ENCODE measurements at regions not wholly inside any gene's neighbourhood (a gene's known extent, or its start where the extent isn't known, plus 50 kb on each side); places are given as distances from the start of the nearest gene placed in this dataset.

GRCh38 chr6:98339506-98339905, 494.9 kb upstream of the POU3F2 start:
- Histone ChIP-seq H3K4me3 (ENCODE audit: low read length in 2 of 2) (no peak overlapping the region), H3K4me1 (ENCODE audit: insufficient read depth, low read length) (no peaks in the 10 kb centered on the region), H3K9me3 (ENCODE audit: control insufficient read depth in 1 of 2, low read length in 2 of 2) (no peaks in the 10 kb centered on the region), H3K27ac (ENCODE audit: low read depth, low read length) (no peak overlapping the region), H3K36me3 (ENCODE audit: insufficient read depth, low read length) (no peaks in the 10 kb centered on the region), H3K27me3 (ENCODE audit: insufficient read depth, low read length) (no peaks in the 10 kb centered on the region)
- no peak for DNase-seq
- H3K9me3 Mint-ChIP-seq: no peaks in the 10 kb centered on the region
- H3K36me3 Mint-ChIP-seq: no peaks in the 10 kb centered on the region
- no peak overlapping the region for H3K27ac Mint-ChIP-seq
- ChIA-PET CTCF (ENCODE audit: partially characterized antibody) (no interaction called here), POLR2A (ENCODE audit: partially characterized antibody) (no interaction called here)
- H3K27me3 Mint-ChIP-seq: no peaks in the 10 kb centered on the region
- H3K4me1 Mint-ChIP-seq: no peaks in the 10 kb centered on the region
- H3K4me3 Mint-ChIP-seq: no peak overlapping the region
- intact Hi-C loops (cut with micrococcal nuclease): no loop called here

GRCh38 chr6:98343004-98343403, 491.4 kb upstream of the POU3F2 start:
- Histone ChIP-seq H3K9me3 (ENCODE audit: control insufficient read depth in 1 of 2, low read length in 2 of 2) (no peaks in the 10 kb centered on the region), H3K27me3 (ENCODE audit: insufficient read depth, low read length) (no peaks in the 10 kb centered on the region), H3K4me1 (ENCODE audit: insufficient read depth, low read length) (no peaks in the 10 kb centered on the region), H3K27ac (ENCODE audit: low read depth, low read length) (no peak overlapping the region), H3K36me3 (ENCODE audit: insufficient read depth, low read length) (no peaks in the 10 kb centered on the region), H3K4me3 (ENCODE audit: low read length in 2 of 2) (no peak overlapping the region)
- Mint-ChIP-seq H3K4me1 (no peaks in the 10 kb centered on the region), H3K4me3 (no peak overlapping the region), H3K27me3 (no peaks in the 10 kb centered on the region), H3K27ac (no peak overlapping the region), H3K36me3 (no peaks in the 10 kb centered on the region), H3K9me3 (no peaks in the 10 kb centered on the region)
- DNase-seq: no peak
- CTCF ChIA-PET (ENCODE audit: partially characterized antibody): no interaction called here
- intact Hi-C loops (cut with micrococcal nuclease): no loop called here
- POLR2A ChIA-PET (ENCODE audit: partially characterized antibody): no interaction called here

- Histone ChIP-seq H3K27ac (ENCODE audit: low read depth, low read length) (no peak overlapping the region), H3K4me3 (ENCODE audit: low read length in 2 of 2) (no peak overlapping the region), H3K9me3 (ENCODE audit: control insufficient read depth in 1 of 2, low read length in 2 of 2) (no peaks in the 10 kb centered on the region), H3K27me3 (ENCODE audit: insufficient read depth, low read length) (no peaks in the 10 kb centered on the region), H3K4me1 (ENCODE audit: insufficient read depth, low read length) (no peaks in the 10 kb centered on the region), H3K36me3 (ENCODE audit: insufficient read depth, low read length) (no peaks in the 10 kb centered on the region)
- H3K36me3 Mint-ChIP-seq: no peaks in the 10 kb centered on the region
- ChIA-PET POLR2A (ENCODE audit: partially characterized antibody) (no interaction called here), CTCF (ENCODE audit: partially characterized antibody) (no interaction called here)
- H3K27ac Mint-ChIP-seq: no peak overlapping the region
- no peak overlapping the region for H3K4me3 Mint-ChIP-seq
- intact Hi-C loops (cut with micrococcal nuclease): no loop called here
- no peak for DNase-seq
- H3K4me1 Mint-ChIP-seq: no peaks in the 10 kb centered on the region
- H3K27me3 Mint-ChIP-seq: no peaks in the 10 kb centered on the region
- H3K9me3 Mint-ChIP-seq: no peaks in the 10 kb centered on the region
These were observed 490.6 kb upstream of the POU3F2 start for GRCh38 chr6:98343797-98344196.

GRCh38 chr6:98352348-98352747, 482.0 kb upstream of the POU3F2 start:
- Mint-ChIP-seq H3K4me3 (no peak overlapping the region), H3K27ac (no peak overlapping the region), H3K4me1 (no peaks in the 10 kb centered on the region), H3K36me3 (no peaks in the 10 kb centered on the region), H3K27me3 (no peaks in the 10 kb centered on the region), H3K9me3 (peaks cover 0 to 7% (median 0%) of the 10 kb centered on the region in 8 donors)
- Histone ChIP-seq H3K36me3 (ENCODE audit: insufficient read depth, low read length) (no peaks in the 10 kb centered on the region), H3K27ac (ENCODE audit: low read depth, low read length) (no peak overlapping the region), H3K27me3 (ENCODE audit: insufficient read depth, low read length) (no peaks in the 10 kb centered on the region), H3K9me3 (ENCODE audit: control insufficient read depth in 1 of 2, low read length in 2 of 2) (no peaks in the 10 kb centered on the region), H3K4me1 (ENCODE audit: insufficient read depth, low read length) (no peaks in the 10 kb centered on the region), H3K4me3 (ENCODE audit: low read length in 2 of 2) (no peak overlapping the region)
- CTCF ChIA-PET (ENCODE audit: partially characterized antibody): no interaction called here
- intact Hi-C loops (cut with micrococcal nuclease): no loop called here
- POLR2A ChIA-PET (ENCODE audit: partially characterized antibody): no interaction called here
- no peak for DNase-seq

GRCh38 chr6:98358173-98358572, 476.2 kb upstream of the POU3F2 start:
- Histone ChIP-seq H3K9me3 (ENCODE audit: control insufficient read depth in 1 of 2, low read length in 2 of 2) (no peaks in the 10 kb centered on the region), H3K27me3 (ENCODE audit: insufficient read depth, low read length) (no peaks in the 10 kb centered on the region), H3K4me1 (ENCODE audit: insufficient read depth, low read length) (no peaks in the 10 kb centered on the region), H3K27ac (ENCODE audit: low read depth, low read length) (no peak overlapping the region), H3K36me3 (ENCODE audit: insufficient read depth, low read length) (no peaks in the 10 kb centered on the region), H3K4me3 (ENCODE audit: low read length in 2 of 2) (no peak overlapping the region)
- intact Hi-C loops (cut with micrococcal nuclease): no loop called here
- ChIA-PET POLR2A (ENCODE audit: partially characterized antibody) (no interaction called here), CTCF (ENCODE audit: partially characterized antibody) (no interaction called here)
- H3K27me3 Mint-ChIP-seq: peaks cover 0 to 1% of the 10 kb centered on the region in 2 donors
- peaks cover 0 to 2% (median 0%) of the 10 kb centered on the region in 8 donors for H3K9me3 Mint-ChIP-seq
- no peaks in the 10 kb centered on the region for H3K4me1 Mint-ChIP-seq
- H3K36me3 Mint-ChIP-seq: no peaks in the 10 kb centered on the region
- H3K4me3 Mint-ChIP-seq: no peak overlapping the region
- DNase-seq: no peak
- no peak overlapping the region for H3K27ac Mint-ChIP-seq

- ChIA-PET POLR2A (ENCODE audit: partially characterized antibody) (no interaction called here), CTCF (ENCODE audit: partially characterized antibody) (no interaction called here)
- no peaks in the 10 kb centered on the region for H3K4me1 ChIP-seq (ENCODE audit: insufficient read depth, low read length)
- H3K9me3 ChIP-seq (ENCODE audit: control insufficient read depth in 1 of 2, low read length in 2 of 2): no peaks in the 10 kb centered on the region
- no peaks in the 10 kb centered on the region for H3K36me3 ChIP-seq (ENCODE audit: insufficient read depth, low read length)
- H3K27me3 ChIP-seq (ENCODE audit: insufficient read depth, low read length): no peaks in the 10 kb centered on the region
- Mint-ChIP-seq H3K9me3 (peaks cover 0 to 4% (median 0%) of the 10 kb centered on the region in 8 donors), H3K4me3 (no peak overlapping the region), H3K27me3 (peaks cover 0 to 1% of the 10 kb centered on the region in 2 donors), H3K36me3 (no peaks in the 10 kb centered on the region), H3K27ac (no peak overlapping the region), H3K4me1 (no peaks in the 10 kb centered on the region)
- no peak for DNase-seq
- intact Hi-C loops (cut with micrococcal nuclease): no loop called here
- no peak overlapping the region for H3K4me3 ChIP-seq (ENCODE audit: low read length in 2 of 2)
- H3K27ac ChIP-seq (ENCODE audit: low read depth, low read length): no peak overlapping the region
These were observed 468.0 kb upstream of the POU3F2 start for GRCh38 chr6:98366371-98366770.

- no peaks in the 10 kb centered on the region for H3K4me1 Mint-ChIP-seq
- no peaks in the 10 kb centered on the region for H3K9me3 ChIP-seq (ENCODE audit: control insufficient read depth in 1 of 2, low read length in 2 of 2)
- no peak overlapping the region for H3K27ac ChIP-seq (ENCODE audit: low read depth, low read length)
- no peak overlapping the region for H3K4me3 Mint-ChIP-seq
- no peaks in the 10 kb centered on the region for H3K4me1 ChIP-seq (ENCODE audit: insufficient read depth, low read length)
- intact Hi-C loops (cut with micrococcal nuclease): no loop called here
- no peaks in the 10 kb centered on the region for H3K27me3 Mint-ChIP-seq
- no peaks in the 10 kb centered on the region for H3K36me3 ChIP-seq (ENCODE audit: insufficient read depth, low read length)
- no peaks in the 10 kb centered on the region for H3K27me3 ChIP-seq (ENCODE audit: insufficient read depth, low read length)
- POLR2A ChIA-PET (ENCODE audit: partially characterized antibody): no interaction called here
- H3K4me3 ChIP-seq (ENCODE audit: low read length in 2 of 2): no peak overlapping the region
- H3K27ac Mint-ChIP-seq: no peak overlapping the region
- CTCF ChIA-PET (ENCODE audit: partially characterized antibody): no interaction called here
- H3K36me3 Mint-ChIP-seq: no peaks in the 10 kb centered on the region
- peaks cover 0 to 13% (median 0%) of the 10 kb centered on the region in 8 donors for H3K9me3 Mint-ChIP-seq
- DNase-seq: no peak
These were observed 453.8 kb upstream of the POU3F2 start for GRCh38 chr6:98380589-98380988.

GRCh38 chr6:98382246-98382645, 452.1 kb upstream of the POU3F2 start:
- no peak overlapping the region for H3K4me3 Mint-ChIP-seq
- CTCF ChIA-PET (ENCODE audit: partially characterized antibody): no interaction called here

More at GRCh38 chr6:98382246-98382645, 452.1 kb upstream of the POU3F2 start:
- no peaks in the 10 kb centered on the region for H3K4me1 Mint-ChIP-seq
- DNase-seq: no peak
- Histone ChIP-seq H3K9me3 (ENCODE audit: control insufficient read depth in 1 of 2, low read length in 2 of 2) (no peaks in the 10 kb centered on the region), H3K27me3 (ENCODE audit: insufficient read depth, low read length) (no peaks in the 10 kb centered on the region), H3K27ac (ENCODE audit: low read depth, low read length) (no peak overlapping the region), H3K4me3 (ENCODE audit: low read length in 2 of 2) (no peak overlapping the region), H3K36me3 (ENCODE audit: insufficient read depth, low read length) (no peaks in the 10 kb centered on the region), H3K4me1 (ENCODE audit: insufficient read depth, low read length) (no peaks in the 10 kb centered on the region)
- no peaks in the 10 kb centered on the region for H3K27me3 Mint-ChIP-seq
- peaks cover 0 to 7% (median 0%) of the 10 kb centered on the region in 8 donors for H3K9me3 Mint-ChIP-seq
- POLR2A ChIA-PET (ENCODE audit: partially characterized antibody): no interaction called here
- H3K27ac Mint-ChIP-seq: no peak overlapping the region
- intact Hi-C loops (cut with micrococcal nuclease): no loop called here
- H3K36me3 Mint-ChIP-seq: no peaks in the 10 kb centered on the region

Data from CD4-positive, alpha-beta memory T cell (primary cell).